ENCODE measurements at regions not wholly inside any gene's neighbourhood (a gene's known extent, or its start where the extent isn't known, plus 50 kb on each side); places are given as distances from the start of the nearest gene placed in this dataset.

DNA sequence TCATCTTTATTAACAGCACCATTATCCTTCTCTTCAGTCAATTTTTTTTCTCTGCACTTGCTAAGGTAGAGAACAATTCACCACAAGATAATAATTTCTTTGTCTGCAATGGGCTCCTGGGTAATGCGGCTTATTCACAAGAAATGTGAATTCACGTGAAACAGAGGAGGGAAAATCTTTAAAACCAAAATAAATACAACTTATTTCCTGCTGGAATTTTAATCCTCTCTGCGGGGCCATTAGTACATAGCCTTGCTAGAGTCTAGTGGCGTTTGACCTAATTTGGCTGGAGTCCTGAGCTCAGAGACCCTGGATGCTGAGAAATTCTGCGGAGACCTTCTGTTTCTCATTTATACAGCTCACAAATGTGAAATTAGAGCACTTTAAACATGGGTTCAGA lies 319.3 kb upstream of the MMADHC start:
- no peak for TF ChIP-seq POLR2AphosphoS5 (IDR thresholded peaks at IDR 0.05)
- TF ChIP-seq, protein P1, sequence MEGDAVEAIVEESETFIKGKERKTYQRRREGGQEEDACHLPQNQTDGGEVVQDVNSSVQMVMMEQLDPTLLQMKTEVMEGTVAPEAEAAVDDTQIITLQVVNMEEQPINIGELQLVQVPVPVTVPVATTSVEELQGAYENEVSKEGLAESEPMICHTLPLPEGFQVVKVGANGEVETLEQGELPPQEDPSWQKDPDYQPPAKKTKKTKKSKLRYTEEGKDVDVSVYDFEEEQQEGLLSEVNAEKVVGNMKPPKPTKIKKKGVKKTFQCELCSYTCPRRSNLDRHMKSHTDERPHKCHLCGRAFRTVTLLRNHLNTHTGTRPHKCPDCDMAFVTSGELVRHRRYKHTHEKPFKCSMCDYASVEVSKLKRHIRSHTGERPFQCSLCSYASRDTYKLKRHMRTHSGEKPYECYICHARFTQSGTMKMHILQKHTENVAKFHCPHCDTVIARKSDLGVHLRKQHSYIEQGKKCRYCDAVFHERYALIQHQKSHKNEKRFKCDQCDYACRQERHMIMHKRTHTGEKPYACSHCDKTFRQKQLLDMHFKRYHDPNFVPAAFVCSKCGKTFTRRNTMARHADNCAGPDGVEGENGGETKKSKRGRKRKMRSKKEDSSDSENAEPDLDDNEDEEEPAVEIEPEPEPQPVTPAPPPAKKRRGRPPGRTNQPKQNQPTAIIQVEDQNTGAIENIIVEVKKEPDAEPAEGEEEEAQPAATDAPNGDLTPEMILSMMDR (IDR thresholded peaks at IDR 0.05): no peak

Measured in suprapubic skin (tissue), 3 donors.